ENCODE measurements at regions not wholly inside any gene's neighbourhood (a gene's known extent, or its start where the extent isn't known, plus 50 kb on each side); places are given as distances from the start of the nearest gene placed in this dataset.
"Not testable (repeated sequence)": the region's sequence is repeated elsewhere in the genome, so short reads cannot be mapped to it uniquely, and the experiment has no call there.

- not testable (repeated sequence) for TF ChIP-seq CTCF (conservative IDR thresholded peaks at IDR 0.05; ENCODE audit: low read depth, low read length); EZH2 (IDR thresholded peaks at IDR 0.05; ENCODE audit: low read length, unreplicated experiment)
Measured at GRCh38 chr13:109398071-109398470, 388.3 kb downstream of the IRS2 start.

All from PC-3 (cell line).